HEK293 (cell line): ENCODE measurements at regions not wholly inside any gene's neighbourhood (a gene's known extent, or its start where the extent isn't known, plus 50 kb on each side); places are given as distances from the start of the nearest gene placed in this dataset.

Source experiments
- CTCF ChIA-PET: fragments of 350-600 bp; formaldehyde crosslinking; extraction: SDS; loops from one replicate; lab custom pipeline; 2021; ENCODE audit warnings: antibody characterized with exemption; lab: Yijun Ruan, JAX
- POLR2A ChIA-PET: fragments of 300-600 bp; formaldehyde crosslinking; extraction: SDS; loops from one replicate; lab custom pipeline; 2020; ENCODE audit warnings: antibody characterized with exemption, inconsistent platforms; lab: Yijun Ruan, JAX
- H3K27ac ChIP-seq: fragments of 200-500 bp; sonication (Bioruptor generic); 2 replicates; pipeline ENCODE4 v1.5.1; 2014; ENCODE audit warnings: low read depth, low read length, control low read depth, inconsistent platforms; ENCODE audit errors: extremely low read depth
- H3K36me3 ChIP-seq, 2 experiments: fragments of 200-500 bp in 1 of 2; sonication (Bioruptor generic) in 1 of 2; 1 replicate in 1 of 2; 2 replicates in 1 of 2; pipeline ENCODE4 v1.5.1; 2014 to 2017; ENCODE audit warnings: inconsistent platforms in 2 of 2, low read length in 2 of 2; ENCODE audit not compliant: control insufficient read depth in 2 of 2, insufficient read depth in 1 of 2
- H3K4me1 ChIP-seq: fragments of 200-500 bp; sonication (Bioruptor generic); 2 replicates; pipeline ENCODE4 v1.5.1; 2014; ENCODE audit warnings: mild to moderate bottlenecking, low read length, inconsistent platforms; ENCODE audit not compliant: control insufficient read depth, insufficient read depth
- H3K4me3 ChIP-seq: 2 replicates; pipeline ENCODE4 v1.5.1; 2011; ENCODE audit warnings: low read depth, mild to moderate bottlenecking, control low read depth, low read length, moderate library complexity
- H3K9me3 ChIP-seq: fragments of 200-500 bp; sonication (Bioruptor generic); 2 replicates; pipeline ENCODE4 v1.5.1; 2014; ENCODE audit warnings: low read depth, low read length, inconsistent platforms; ENCODE audit not compliant: control insufficient read depth, insufficient read depth
- FEZF1 ChIP-seq: fragments of 450-650 bp; formaldehyde crosslinking; IDR thresholded peaks from 2 replicates; pipeline ENCODE4 v1.5.1; 2016; ENCODE audit warnings: missing biosample characterization, missing genetic modification characterization
- GLI2 ChIP-seq: fragments of 450-650 bp; formaldehyde crosslinking; IDR thresholded peaks from 2 replicates; pipeline ENCODE4; 2017; ENCODE audit warnings: missing biosample characterization, missing genetic modification characterization, low read depth, borderline replicate concordance
- GLIS1 ChIP-seq: fragments of 450-650 bp; formaldehyde crosslinking; IDR thresholded peaks from 2 replicates; pipeline ENCODE4 v1.5.1; 2016; ENCODE audit warnings: missing biosample characterization, missing genetic modification characterization
- HIC1 ChIP-seq: fragments of 450-650 bp; formaldehyde crosslinking; IDR thresholded peaks from 2 replicates; pipeline ENCODE4 v1.5.1; 2016; ENCODE audit warnings: missing biosample characterization, missing genetic modification characterization
- PRDM6 ChIP-seq: fragments of 450-650 bp; formaldehyde crosslinking; IDR thresholded peaks from 2 replicates; pipeline ENCODE4 v1.5.1; 2017; ENCODE audit warnings: missing biosample characterization, missing genetic modification characterization
- REST ChIP-seq: fragments of 450-650 bp; formaldehyde crosslinking; IDR thresholded peaks from 2 replicates; pipeline ENCODE4 v1.5.1; 2016; ENCODE audit warnings: missing biosample characterization, missing genetic modification characterization
- ZBTB17 ChIP-seq: fragments of 450-650 bp; formaldehyde crosslinking; IDR thresholded peaks from 2 replicates; pipeline ENCODE4 v1.5.1; 2016; ENCODE audit warnings: missing biosample characterization, missing genetic modification characterization
- ZFP37 ChIP-seq: fragments of 450-650 bp; formaldehyde crosslinking; IDR thresholded peaks from 2 replicates; pipeline ENCODE4 v1.5.1; 2016; ENCODE audit warnings: missing biosample characterization, missing genetic modification characterization
- ZNF121 ChIP-seq: fragments of 450-650 bp; formaldehyde crosslinking; IDR thresholded peaks from 2 replicates; pipeline ENCODE4 v1.5.1; 2016; ENCODE audit warnings: missing biosample characterization, missing genetic modification characterization
- ZNF211 ChIP-seq: fragments of 450-650 bp; formaldehyde crosslinking; IDR thresholded peaks from 2 replicates; pipeline ENCODE4 v1.5.1; 2016; ENCODE audit warnings: low read depth, missing biosample characterization, missing genetic modification characterization
- ZNF37A ChIP-seq: fragments of 450-650 bp; IDR thresholded peaks from 2 replicates; pipeline ENCODE4 v1.5.1; 2018; ENCODE audit warnings: missing biosample characterization, missing genetic modification characterization
- ZNF558 ChIP-seq: fragments of 450-650 bp; formaldehyde crosslinking; IDR thresholded peaks from 2 replicates; pipeline ENCODE4 v1.5.1; 2016; ENCODE audit warnings: missing biosample characterization, missing genetic modification characterization
- ZNF610 ChIP-seq: fragments of 450-650 bp; formaldehyde crosslinking; IDR thresholded peaks from 2 replicates; pipeline ENCODE4 v1.5.1; 2016; ENCODE audit warnings: missing biosample characterization, missing genetic modification characterization, borderline replicate concordance
- ZNF707 ChIP-seq: fragments of 450-650 bp; formaldehyde crosslinking; IDR thresholded peaks from 2 replicates; pipeline ENCODE4 v1.5.1; 2016; ENCODE audit warnings: missing biosample characterization, missing genetic modification characterization
- ZNF747 ChIP-seq: fragments of 450-650 bp; formaldehyde crosslinking; IDR thresholded peaks from 2 replicates; pipeline ENCODE4 v1.5.1; 2016; ENCODE audit warnings: missing biosample characterization, missing genetic modification characterization
- ZNF76 ChIP-seq: fragments of 450-650 bp; formaldehyde crosslinking; IDR thresholded peaks from 2 replicates; pipeline ENCODE4; 2016; ENCODE audit warnings: low read depth, missing biosample characterization, missing genetic modification characterization, borderline replicate concordance
- ZNF776 ChIP-seq: fragments of 450-650 bp; formaldehyde crosslinking; IDR thresholded peaks from 2 replicates; pipeline ENCODE4 v1.5.0; 2017; ENCODE audit warnings: missing biosample characterization, missing genetic modification characterization, borderline replicate concordance
- ZNF830 ChIP-seq: fragments of 450-650 bp; IDR thresholded peaks from 2 replicates; pipeline ENCODE4 v1.5.0; 2018; ENCODE audit warnings: missing biosample characterization, missing genetic modification characterization, low read depth, mild to moderate bottlenecking, moderate library complexity
- ZNF837 ChIP-seq: fragments of 450-650 bp; formaldehyde crosslinking; IDR thresholded peaks from 2 replicates; pipeline ENCODE4 v1.5.1; 2016; ENCODE audit warnings: missing biosample characterization, missing genetic modification characterization
- TF ChIP-seq, protein P1 (sequence below): fragments of 450-650 bp; formaldehyde crosslinking; IDR thresholded peaks from 2 replicates; pipeline ENCODE4 v1.5.1; 2016; ENCODE audit warnings: missing biosample characterization, missing genetic modification characterization
- TF ChIP-seq, protein P2 (sequence below): fragments of 450-650 bp; formaldehyde crosslinking; IDR thresholded peaks from 2 replicates; pipeline ENCODE4 v1.5.1; 2017; ENCODE audit warnings: missing biosample characterization, missing genetic modification characterization
- TF ChIP-seq, protein P3 (sequence below): fragments of 450-650 bp; formaldehyde crosslinking; IDR thresholded peaks from 2 replicates; pipeline ENCODE4 v1.5.1; 2016; ENCODE audit warnings: missing biosample characterization, missing genetic modification characterization

DNA sequence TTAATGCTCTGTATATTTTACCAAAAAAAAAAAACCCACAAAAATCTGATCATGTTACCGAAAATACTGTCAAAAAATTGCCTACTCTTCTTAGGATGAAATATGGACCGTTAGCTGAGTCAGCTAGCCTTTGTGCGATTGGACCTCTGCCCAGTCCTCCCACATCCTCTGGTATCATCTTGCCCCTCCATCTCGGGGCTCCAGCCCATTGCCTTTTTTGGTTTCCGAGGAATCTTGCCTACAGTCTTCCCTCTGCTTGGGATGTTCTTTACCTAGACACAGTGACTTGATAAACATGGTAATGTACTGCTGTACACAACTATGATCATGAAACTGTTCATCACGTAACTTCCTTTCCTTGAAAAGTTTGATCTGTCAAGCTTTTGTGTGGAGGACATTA, 371.4 kb downstream of the SV2B start:
- Histone ChIP-seq H3K4me1 (no peaks in the 10 kb centered on the region; the same call in 1 of the 2 replicates), H3K27ac (no peak overlapping the region), H3K9me3 (no peaks in the 10 kb centered on the region), H3K36me3 (no peaks in the 10 kb centered on the region), H3K4me3 (no peak overlapping the region)
- TF ChIP-seq GLIS1 (tag by site-specific recombination), result no peak
- TF ChIP-seq ZNF830 (tag by site-specific recombination), result no peak
- no peak for TF ChIP-seq HIC1 (tag by site-specific recombination)
- 0 out of 2 replicates have a peak, but pooled peaks have one; percentile 11 for TF ChIP-seq ZBTB17 (tag by site-specific recombination)
- TF ChIP-seq, protein P1, sequence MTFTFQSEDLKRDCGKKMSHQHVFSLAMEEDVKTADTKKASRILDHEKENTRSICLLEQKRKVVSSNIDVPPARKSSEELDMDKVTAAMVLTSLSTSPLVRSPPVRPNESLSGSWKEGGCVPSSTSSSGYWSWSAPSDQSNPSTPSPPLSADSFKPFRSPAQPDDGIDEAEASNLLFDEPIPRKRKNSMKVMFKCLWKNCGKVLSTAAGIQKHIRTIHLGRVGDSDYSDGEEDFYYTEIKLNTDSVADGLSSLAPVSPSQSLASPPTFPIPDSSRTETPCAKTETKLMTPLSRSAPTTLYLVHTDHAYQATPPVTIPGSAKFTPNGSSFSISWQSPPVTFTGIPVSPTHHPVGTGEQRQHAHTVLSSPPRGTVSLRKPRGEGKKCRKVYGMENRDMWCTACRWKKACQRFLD (tag by site-specific recombination), result no peak
- no peak for TF ChIP-seq ZNF37A (tag by site-specific recombination)
- TF ChIP-seq FEZF1 (tag by site-specific recombination), result no peak
- TF ChIP-seq ZNF211 (tag by site-specific recombination), result no peak
- no peak for TF ChIP-seq ZNF76 (tag by site-specific recombination)
- ChIA-PET CTCF (interaction anchor here (0.6 to 0.9 kb wide), 2 partner anchors 16 to 17 kb away, joined by 3 read pairs; no protein-coding TSS in a partner anchor), POLR2A (interaction anchor here (0.7 kb wide), 1 partner anchor 15 kb away, joined by 3 read pairs; no protein-coding TSS in a partner anchor)

DNA sequence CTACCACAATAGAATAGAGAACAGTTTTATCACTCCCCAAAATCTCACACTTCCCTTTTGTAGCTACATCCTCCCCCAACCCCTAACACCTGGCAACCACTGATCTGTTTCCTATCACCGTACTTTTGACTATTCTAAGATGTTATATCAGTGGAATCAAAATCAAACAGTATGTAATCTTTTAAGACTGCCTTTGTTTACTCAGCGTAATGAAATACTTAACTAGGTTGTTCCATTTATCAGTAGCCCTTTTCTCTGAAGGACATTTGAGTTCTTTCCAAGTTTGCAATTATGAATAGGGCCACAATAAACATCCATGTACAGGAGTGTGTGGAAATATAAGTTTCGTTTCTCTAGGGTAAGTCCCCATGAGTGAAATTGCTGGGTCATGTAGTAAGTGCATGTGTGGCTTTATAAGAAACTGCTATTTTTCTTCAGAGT, 372.3 kb downstream of the SV2B start:
- no peak overlapping the region for H3K4me3 ChIP-seq
- H3K36me3 ChIP-seq, result no peaks in the 10 kb centered on the region
- ChIA-PET CTCF (interaction anchor here (0.6 kb wide), 1 partner anchor 17 kb away, joined by 3 read pairs; no protein-coding TSS in a partner anchor), POLR2A (no interaction called here)
- no peaks in the 10 kb centered on the region for H3K9me3 ChIP-seq
- no peak overlapping the region for H3K27ac ChIP-seq
- H3K4me1 ChIP-seq, result no peaks in the 10 kb centered on the region; the same call in 1 of the 2 replicates
- no peak for TF ChIP-seq ZNF558 (tag by site-specific recombination)
- TF ChIP-seq ZNF776, result no peak
- TF ChIP-seq ZNF707 (tag by site-specific recombination), result no peak
- TF ChIP-seq ZNF747 (tag by site-specific recombination), result no peak
- TF ChIP-seq, protein P2, sequence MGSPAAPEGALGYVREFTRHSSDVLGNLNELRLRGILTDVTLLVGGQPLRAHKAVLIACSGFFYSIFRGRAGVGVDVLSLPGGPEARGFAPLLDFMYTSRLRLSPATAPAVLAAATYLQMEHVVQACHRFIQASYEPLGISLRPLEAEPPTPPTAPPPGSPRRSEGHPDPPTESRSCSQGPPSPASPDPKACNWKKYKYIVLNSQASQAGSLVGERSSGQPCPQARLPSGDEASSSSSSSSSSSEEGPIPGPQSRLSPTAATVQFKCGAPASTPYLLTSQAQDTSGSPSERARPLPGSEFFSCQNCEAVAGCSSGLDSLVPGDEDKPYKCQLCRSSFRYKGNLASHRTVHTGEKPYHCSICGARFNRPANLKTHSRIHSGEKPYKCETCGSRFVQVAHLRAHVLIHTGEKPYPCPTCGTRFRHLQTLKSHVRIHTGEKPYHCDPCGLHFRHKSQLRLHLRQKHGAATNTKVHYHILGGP (tag by site-specific recombination), result no peak
- no peak for TF ChIP-seq ZFP37 (tag by site-specific recombination)
- no peak for TF ChIP-seq ZNF610 (tag by site-specific recombination)
- TF ChIP-seq GLI2, result no peak
- TF ChIP-seq PRDM6 (tag by site-specific recombination), result no peak
- TF ChIP-seq ZNF121 (tag by site-specific recombination), result no peak
- TF ChIP-seq ZNF837 (tag by site-specific recombination), result no peak
- TF ChIP-seq REST (tag by site-specific recombination), result no peak
- TF ChIP-seq, protein P3, sequence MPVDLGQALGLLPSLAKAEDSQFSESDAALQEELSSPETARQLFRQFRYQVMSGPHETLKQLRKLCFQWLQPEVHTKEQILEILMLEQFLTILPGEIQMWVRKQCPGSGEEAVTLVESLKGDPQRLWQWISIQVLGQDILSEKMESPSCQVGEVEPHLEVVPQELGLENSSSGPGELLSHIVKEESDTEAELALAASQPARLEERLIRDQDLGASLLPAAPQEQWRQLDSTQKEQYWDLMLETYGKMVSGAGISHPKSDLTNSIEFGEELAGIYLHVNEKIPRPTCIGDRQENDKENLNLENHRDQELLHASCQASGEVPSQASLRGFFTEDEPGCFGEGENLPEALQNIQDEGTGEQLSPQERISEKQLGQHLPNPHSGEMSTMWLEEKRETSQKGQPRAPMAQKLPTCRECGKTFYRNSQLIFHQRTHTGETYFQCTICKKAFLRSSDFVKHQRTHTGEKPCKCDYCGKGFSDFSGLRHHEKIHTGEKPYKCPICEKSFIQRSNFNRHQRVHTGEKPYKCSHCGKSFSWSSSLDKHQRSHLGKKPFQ (tag by site-specific recombination), result no peak
